HG02678 (cell line): ENCODE measurements at regions not wholly inside any gene's neighbourhood (a gene's known extent, or its start where the extent isn't known, plus 50 kb on each side); places are given as distances from the start of the nearest gene placed in this dataset.

Experiments
- ATAC-seq: cut with Tn5 transposase; IDR thresholded peaks from one replicate; pipeline ENCODE4 v1.9.1; 2021; ENCODE audit warnings: mild to moderate bottlenecking, moderate library complexity; ENCODE audit not compliant: unreplicated experiment

DNA sequence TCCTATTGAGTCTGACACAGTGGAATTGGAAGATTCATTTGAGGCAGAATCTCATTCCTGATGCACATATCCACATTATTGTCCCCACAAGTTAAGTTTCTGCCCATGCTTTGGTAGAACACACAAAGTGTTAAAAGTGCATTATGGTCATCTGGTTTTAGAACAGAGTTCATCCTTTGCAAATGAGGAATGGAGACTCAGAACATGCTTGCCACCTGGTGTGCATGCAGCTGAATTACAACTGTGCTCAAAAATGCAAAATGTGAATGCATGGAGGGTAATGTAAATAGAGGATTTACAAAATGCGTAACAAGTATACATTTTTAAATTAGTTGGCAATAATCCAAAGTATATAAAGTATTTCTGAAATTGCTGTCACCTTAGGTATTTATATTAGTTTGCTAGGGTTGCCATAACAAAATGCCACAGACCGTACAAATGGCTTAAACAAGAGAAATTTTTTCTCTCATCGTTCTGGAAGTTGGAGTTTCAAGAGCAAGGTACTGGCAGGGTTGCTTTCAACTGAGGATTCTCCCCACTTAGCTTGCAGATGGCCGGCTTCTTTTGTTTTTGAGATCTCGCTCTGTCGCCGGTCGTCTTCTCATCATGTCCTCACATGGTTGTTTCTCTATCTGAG, 671.1 kb downstream of the TAF11L14 start:
- ATAC-seq: peak; percentile 82

DNA sequence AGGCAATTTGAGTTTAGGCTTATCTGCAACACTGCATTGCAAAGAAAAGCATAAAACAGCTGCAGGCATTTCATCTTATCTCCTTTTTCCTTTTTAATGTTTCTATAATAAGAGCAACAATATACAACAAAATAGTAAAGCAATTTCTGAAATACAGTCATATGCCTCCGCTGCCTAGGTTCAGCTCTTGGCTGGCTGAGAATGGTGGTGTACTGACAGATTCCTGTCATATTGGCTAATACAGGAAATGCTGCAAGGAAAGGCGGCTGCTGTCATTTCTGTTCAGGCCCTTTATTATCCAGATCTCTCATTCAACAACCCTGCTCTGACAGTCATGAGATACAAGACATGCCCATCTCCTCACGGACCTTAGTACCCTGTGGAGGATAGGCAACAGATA, 677.0 kb downstream of the TAF11L14 start:
- ATAC-seq: no peak

DNA sequence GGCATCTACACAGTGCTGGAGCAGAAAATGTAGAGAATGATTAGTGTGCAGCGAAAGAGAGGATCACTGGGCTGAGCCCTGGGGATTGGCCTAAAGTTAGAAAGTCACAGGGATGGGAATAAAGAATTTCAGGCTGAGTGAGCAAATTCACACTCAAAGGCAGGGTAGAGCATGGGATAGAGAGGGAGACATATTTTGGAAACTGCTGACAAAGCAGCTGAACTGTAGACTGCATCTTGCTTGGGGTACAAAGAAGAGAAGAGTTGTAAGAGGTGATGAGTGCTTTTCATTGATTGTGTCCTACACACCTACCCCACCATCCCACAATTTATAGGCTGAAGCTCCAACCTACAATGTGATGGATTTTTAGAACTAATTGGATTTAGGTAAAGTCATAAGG, 677.8 kb downstream of the TAF11L14 start:
- ATAC-seq: no peak

DNA sequence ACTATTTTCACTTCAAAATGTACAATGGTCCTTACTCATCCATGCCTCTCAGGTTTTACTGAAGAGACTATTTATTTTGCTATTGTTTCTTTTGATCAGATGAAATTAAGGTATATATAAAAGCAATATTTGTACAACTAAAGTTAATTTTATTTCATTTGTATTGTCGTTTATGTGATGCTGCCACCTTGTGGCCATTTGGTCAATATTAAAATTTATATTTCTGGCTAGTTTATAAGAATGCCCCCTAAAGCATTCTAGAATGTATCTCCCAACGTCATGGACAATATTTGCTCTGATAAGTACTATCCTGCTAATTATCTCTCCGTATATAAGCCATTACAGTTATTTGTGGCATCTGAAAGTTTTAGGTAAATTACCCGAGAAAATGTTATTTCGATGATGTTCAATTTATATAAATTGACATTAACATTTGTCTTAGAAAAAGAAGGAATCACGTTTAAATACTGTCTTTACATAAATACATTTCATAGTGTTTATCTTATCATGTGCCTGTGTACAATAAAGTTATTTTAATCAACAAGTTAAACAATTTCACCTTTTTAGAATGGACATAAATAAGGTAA, 680.0 kb downstream of the TAF11L14 start:
- ATAC-seq: no peak

DNA sequence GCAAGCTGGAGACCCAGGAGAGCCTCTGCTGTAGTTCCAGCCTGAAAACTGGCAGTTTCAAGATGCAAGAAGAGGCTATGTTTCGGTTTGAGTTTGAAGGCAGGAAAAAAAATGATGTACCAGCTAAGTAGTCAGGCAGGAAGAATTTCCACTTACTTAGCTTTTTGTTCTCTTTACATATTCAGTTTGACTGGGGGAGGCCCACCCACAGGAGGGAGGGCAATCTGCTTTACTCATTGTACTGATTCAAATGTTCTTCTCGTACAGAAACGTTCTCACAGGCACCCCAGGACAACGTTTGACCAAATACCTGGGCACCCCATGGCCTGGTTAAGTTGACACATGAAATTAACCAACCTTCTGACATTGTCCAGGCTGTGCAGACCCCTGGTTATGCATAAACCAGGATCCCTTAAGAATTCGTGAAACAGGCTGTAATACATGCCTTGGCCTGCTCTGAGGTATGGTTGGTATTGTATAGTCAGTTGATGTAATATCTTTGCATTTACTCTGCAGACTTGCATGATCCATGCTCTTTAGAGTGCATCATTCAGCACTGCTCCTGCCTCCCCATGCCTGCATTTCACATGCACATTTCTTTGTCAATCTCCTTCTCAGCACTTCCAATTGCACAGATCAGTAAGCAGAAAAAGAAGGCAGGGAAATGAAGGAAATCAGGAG, 687.1 kb downstream of the TAF11L14 start:
- ATAC-seq: no peak

DNA sequence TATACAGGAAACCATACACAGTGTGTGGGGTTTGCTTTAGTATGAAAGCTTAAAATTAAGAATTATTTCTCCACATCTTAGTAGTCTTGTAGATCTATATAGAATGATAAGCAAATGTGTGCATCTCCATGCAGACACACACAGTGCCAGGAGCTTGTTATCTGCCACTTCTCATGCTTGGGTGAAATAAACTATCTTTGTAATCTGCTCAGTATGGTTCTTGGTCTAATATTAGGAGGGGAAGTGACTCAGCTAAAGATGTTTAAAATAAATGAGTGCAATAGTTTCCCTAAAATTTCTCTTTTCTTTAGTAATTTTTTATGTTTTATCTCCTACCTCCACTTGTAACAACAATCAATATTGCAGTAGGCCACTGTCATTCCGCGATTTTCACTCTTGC, 689.6 kb downstream of the TAF11L14 start:
- no peak for ATAC-seq

DNA sequence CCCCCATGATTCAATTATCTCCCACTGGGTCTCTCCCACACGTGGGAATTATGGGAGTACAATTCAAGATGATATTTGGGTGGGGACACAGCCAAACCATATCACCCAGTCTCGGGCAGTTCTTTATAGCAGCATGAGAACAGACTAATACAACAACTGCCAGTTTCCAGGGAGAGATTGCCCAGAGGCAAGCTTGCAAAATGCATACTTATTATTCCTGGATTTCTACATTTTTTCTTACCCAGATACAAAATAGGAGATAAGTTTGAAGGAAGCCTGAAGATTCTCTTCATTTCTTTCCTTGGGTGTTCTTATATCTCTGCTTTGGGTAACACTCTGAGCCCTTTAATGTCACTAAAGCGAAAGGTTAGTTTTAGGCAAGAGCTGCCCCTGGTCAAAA, 691.2 kb downstream of the TAF11L14 start:
- ATAC-seq: no peak

DNA sequence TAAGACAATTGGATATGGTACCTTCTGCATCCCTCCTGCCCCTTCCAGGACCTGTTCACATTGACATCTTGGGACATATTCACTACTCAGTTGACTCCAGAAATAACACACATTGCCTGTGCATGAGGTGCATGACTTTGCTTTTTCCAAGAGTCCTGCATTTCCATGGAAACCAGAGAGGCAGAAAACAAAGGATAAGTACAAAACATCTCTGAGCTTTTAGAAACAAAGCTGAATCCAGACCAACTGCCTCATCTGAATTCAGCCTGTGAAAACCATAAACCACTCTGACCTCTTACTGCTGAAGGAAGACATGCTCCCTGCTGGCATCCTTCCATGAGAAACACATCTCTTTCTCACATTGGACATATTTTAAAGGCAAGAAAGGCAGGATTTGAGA, 695.1 kb downstream of the TAF11L14 start:
- ATAC-seq: no peak

DNA sequence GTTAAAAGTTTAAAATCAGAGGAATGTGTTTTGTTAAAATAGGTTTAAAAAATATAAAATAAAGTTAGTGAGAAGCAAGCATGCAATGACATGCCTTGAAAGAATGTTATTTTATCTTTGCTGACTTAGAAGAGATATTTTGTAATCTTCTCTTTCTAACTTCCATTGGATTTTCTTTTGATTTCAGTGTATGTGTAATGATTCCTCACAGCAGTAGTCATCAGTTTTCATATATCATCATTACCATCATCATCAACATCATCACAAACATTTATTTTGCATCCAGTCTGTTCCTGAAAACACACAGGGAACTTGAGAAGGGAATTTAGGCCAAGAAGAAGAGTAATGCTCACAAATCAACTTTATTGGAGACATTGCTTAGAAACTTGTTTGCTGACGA, 699.6 kb downstream of the TAF11L14 start:
- no peak for ATAC-seq

DNA sequence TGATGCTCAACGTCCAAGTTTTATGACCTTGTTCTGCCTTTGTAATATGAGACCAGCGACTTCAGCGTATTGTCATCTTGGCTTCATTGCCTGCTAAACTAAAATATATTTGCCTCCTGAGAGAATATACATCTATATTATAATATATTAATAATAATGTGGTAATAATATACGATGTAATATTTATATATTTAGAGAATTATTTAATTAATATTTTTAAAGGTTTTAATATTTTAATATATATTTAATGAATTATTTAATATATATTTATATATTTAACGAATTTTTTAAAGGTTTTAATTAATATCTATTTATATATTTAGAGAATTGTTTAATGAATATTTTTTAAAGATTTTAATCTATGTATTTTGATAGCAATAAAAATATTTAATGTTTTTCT, 700.7 kb downstream of the TAF11L14 start:
- no peak for ATAC-seq

DNA sequence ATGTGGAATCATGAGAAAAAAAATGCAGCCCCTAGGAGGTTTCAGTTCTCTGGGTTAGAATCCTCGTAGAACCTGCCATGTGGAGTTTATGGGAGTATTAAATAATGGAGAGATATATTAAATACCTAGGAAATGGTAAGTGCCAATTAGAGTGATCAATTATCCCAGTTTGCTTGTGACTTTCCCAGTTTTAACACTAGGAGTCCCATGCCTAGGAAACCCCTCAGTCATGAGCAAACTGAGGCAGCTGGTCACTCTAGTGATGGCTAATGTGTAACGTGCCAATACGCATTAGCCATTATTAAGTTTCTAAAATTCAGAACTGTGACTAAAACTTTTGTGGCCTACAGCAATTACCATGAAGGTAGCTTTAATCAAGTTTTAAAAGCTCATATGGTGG, 720.6 kb downstream of the TAF11L14 start:
- no peak for ATAC-seq

DNA sequence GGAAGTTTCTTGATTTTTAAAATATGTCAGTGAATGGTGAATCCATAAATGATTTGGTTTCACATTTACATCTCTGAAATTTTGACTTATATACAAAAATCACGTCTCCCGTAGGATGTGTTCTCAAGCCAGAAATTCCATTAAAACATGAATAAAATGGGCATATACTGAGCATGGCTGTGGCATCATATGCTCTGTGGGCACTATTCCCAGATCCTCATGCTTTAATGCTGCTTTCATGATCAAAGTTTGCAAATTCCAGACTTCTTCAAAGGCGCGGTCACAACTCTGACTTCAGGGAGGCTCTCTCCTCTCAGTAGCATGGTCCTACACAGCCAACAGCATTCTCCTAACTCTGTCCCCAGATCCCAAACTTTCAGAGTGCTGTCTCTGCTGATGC, 723.2 kb downstream of the TAF11L14 start:
- no peak for ATAC-seq

DNA sequence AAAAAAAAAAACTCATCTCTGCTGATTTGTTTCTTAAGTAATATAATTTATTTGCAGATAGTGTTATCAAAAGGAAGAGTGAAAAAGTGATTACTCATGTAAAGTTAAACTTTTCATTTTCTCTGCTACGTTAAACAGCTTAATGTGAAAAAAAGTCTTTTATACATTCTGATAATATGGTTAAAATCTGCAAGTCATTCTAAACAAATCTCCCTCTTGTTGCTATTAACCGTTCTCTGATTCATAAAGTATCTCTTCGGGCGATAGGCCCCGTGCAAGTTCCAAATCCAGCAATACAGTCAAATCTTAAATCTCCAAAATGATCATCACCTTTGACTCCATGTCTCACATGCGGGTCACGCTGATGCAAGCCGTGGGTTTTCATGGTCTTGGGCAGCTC, 732.0 kb downstream of the TAF11L14 start:
- ATAC-seq: no peak

DNA sequence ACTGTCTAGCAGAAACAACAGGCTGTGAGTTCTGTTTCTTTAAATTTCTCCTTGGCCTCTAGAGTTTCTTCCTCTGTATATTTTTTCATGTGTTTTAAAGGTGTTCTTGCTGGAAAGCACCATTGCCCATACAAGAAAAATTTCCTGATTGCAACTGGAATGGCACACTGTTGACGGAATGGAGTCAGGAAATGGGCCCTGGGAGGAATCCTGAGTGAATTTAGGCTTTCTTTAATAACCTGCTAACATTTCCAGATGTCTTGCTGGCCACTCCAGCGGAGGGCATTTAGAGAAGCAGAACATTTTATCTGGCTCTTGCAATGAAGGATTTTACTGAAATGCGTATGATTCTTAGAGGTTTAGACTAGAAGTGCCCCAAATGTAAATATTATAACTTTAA, 736.3 kb downstream of the TAF11L14 start:
- no peak for ATAC-seq

DNA sequence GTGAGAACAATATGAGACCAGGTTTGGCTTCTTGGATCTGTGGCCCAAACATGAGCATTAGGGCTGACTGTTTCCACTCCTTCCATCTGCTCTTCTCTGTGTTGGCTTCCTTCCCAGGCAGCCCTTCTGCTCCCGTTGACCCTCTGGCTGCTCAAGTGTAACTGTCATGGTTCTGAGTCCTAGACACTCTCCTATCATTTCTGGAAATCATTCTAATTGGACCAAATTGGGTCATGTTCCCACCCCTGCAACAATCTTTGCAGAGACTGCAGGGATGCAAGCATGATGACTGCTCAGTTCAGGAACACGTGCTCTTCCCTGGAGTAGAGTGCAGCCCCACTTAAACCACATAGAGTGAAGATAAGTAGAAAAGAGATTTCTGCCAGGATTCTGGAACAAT, 741.4 kb downstream of the TAF11L14 start:
- ATAC-seq: no peak

DNA sequence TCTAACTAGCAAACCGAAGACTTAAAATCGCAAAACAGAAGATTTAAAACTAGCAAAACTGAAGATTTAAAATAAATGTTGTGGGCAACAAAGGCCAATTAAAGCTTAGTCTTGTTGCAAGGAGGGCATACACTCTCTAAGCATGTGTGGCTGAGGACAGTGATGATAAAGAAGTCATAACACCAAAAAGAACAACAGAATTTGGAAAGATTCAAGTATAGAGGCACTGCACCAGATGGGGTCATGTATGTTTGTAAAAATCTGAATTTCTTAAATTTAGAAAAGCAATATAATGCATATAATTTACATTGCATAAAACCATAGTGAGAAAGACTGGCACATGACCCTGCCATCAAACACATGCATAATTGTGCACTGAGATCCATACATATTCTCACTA, 743.8 kb downstream of the TAF11L14 start:
- ATAC-seq: no peak

DNA sequence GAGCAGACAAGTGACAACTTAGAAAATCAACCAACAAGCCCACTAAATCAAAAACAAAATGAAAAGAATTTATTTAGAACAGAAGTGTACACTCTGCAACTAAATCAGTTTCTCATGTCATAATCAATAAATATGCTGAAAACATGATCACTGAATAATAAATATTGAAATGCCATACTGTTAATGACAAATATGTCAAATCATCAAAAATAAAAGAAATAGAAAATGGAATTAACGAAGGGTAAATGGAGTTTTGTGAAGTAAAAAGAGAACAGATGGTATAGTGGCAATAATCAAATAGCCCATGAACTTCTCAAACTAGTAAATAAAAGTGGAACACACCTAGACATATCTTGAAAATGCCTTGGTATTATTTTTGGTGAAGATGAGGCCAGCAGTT, 744.9 kb downstream of the TAF11L14 start:
- no peak for ATAC-seq

DNA sequence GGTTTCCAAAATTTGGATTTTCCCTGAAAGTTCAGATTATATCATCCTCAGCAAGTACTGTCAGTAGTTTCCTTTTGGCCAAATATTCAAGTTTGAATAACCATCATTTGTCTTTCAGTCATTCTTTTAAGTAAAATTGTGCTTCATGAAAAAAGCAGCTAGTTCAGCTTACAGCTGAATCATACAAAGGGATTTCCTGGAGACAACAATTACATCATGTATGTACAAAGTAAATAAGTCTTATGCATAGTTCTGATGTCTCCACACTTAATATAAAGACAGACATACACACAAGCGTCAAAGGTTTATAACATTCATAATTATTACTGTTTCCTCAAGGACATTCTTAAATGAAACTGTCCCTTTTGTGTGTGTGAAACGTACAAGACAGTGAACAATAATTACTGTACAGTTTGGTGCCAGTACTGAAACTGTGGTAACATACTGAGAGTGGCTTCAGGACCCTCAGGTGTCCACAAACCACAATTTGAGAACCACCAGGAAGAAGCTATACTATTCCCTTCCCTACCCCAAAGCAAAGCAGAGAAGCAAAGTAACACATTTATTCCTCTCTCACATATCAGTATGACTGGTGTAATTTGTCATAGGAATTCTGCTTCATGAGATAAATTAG, 746.6 kb downstream of the TAF11L14 start:
- ATAC-seq: no peak

DNA sequence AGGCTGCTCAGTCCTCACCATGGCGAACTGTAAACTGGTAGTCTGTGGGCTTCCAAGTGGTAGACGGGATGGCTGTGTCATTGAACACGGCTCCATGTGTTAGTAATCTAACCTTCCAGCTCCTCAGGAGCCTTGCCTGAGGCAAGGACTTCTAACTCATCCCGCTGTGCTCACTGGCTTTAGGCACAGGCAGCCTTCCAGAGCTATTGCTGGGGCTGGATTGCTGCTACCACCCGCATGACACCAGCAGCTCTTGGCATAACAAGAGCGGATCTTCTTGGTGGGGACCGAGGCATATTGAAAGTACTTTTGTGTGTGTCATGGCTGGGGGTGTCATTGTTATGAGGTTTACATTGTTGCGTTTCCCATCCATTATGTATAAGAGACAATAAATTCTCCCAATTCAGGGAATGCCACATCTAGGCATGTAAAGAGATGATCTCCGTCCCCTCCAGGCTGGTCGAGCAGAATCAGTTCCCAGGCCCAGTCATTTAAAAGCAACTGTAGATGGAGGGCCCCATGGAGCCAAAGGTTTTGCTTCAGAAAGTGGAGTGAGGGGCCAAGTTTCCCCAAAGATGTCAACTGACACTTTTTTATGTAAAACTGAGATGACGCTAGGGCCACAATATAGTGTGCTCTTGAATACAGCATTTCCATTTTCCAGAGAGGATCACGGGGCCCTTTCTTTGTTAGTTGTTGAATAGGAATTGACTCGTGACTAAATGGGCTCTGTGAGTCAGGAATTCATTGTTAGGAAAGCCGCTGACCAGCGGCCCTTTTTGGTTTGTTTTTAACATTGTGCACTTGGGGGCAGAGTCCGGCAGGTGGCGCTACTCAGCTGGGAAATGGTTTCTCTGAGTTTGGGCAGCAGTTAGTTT, 759.5 kb downstream of the TAF11L14 start:
- peak; percentile 78 for ATAC-seq

DNA sequence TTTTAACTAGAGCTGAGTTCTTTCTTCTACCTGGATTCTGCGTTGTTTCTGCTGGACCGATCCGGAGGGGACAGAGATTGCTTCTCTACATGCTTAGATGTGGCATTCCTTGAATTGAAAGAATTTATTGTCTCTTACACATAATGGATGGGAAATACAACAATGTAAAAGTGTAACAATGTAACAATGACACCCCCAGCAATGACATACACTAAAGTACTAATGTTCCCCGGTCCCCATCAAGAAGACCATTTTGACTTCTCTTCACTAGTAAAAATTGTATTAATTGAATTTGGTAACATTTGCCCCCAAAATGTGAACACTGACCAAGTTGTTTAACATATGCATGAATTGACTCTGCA, 760.2 kb downstream of the TAF11L14 start:
- ATAC-seq: peak; percentile 4
